Right atrium auricular region (tissue), 2 donors: ENCODE measurements at regions not wholly inside any gene's neighbourhood (a gene's known extent, or its start where the extent isn't known, plus 50 kb on each side); places are given as distances from the start of the nearest gene placed in this dataset.

Experiments
- DNase-seq: peaks from one replicate; pipeline ENCODE4 v3.0.0-alpha.2; 2019; ENCODE audit warnings: low spot score
- H3K27ac ChIP-seq, 2 donors: fragments of 200-600 bp; sonication (generic); 1 replicate in 1 of 2; 2 replicates in 1 of 2; pipeline ENCODE4 v1.5.1; 2016 to 2019
- H3K27me3 ChIP-seq, 2 donors: fragments of 200-600 bp; sonication (generic); one replicate each; pipeline versions ENCODE4 v1.5.1 to v1.6.0; 2017 to 2019
- H3K36me3 ChIP-seq: fragments of 200-600 bp; sonication (generic); one replicate; pipeline ENCODE4 v1.5.1; 2016
- H3K4me1 ChIP-seq, 2 donors: fragments of 200-600 bp; sonication (generic); one replicate each; pipeline versions ENCODE4 v1.5.1 to v1.6.0; 2017 to 2019
- H3K4me3 ChIP-seq, 2 donors: fragments of 200-600 bp; sonication (generic); 1 replicate in 1 of 2; 2 replicates in 1 of 2; pipeline ENCODE4 v1.5.1; 2017 to 2019; ENCODE audit warnings: mild to moderate bottlenecking in 1 of 2, moderate library complexity in 1 of 2
- H3K9me3 ChIP-seq, 2 donors: fragments of 200-600 bp; sonication (generic); one replicate each; pipeline ENCODE4 v1.5.1; 2019
- TF ChIP-seq, protein P1 (sequence below), 2 donors: fragments of 200-600 bp; sonication (generic); IDR thresholded peaks; one replicate each; pipeline ENCODE4 v1.5.1; 2019; ENCODE audit warnings: antibody characterized with exemption in 2 of 2

- no peak for DNase-seq
- H3K36me3 ChIP-seq: no peaks in the 10 kb centered on the region
- peak overlapping the region in 1 of 2 donors; percentile 60 for H3K27ac ChIP-seq
- TF ChIP-seq, protein P1, sequence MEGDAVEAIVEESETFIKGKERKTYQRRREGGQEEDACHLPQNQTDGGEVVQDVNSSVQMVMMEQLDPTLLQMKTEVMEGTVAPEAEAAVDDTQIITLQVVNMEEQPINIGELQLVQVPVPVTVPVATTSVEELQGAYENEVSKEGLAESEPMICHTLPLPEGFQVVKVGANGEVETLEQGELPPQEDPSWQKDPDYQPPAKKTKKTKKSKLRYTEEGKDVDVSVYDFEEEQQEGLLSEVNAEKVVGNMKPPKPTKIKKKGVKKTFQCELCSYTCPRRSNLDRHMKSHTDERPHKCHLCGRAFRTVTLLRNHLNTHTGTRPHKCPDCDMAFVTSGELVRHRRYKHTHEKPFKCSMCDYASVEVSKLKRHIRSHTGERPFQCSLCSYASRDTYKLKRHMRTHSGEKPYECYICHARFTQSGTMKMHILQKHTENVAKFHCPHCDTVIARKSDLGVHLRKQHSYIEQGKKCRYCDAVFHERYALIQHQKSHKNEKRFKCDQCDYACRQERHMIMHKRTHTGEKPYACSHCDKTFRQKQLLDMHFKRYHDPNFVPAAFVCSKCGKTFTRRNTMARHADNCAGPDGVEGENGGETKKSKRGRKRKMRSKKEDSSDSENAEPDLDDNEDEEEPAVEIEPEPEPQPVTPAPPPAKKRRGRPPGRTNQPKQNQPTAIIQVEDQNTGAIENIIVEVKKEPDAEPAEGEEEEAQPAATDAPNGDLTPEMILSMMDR (IDR thresholded peaks at IDR 0.05): no peak
- H3K27me3 ChIP-seq: no peaks in the 10 kb centered on the region
- peaks cover 0 to 38% of the 10 kb centered on the region in 2 donors for H3K4me1 ChIP-seq
- H3K9me3 ChIP-seq: no peaks in the 10 kb centered on the region
- no peak overlapping the region for H3K4me3 ChIP-seq
Measured at GRCh38 chr3:99504258-99504657, 134.1 kb upstream of the COL8A1 start.

GRCh38 chr3:99503350-99503749 lies 135.0 kb upstream of the COL8A1 start:
- Histone ChIP-seq H3K36me3 (no peaks in the 10 kb centered on the region), H3K9me3 (no peaks in the 10 kb centered on the region), H3K4me1 (peaks cover 0 to 35% of the 10 kb centered on the region in 2 donors), H3K27ac (peak overlapping the region; percentile 38 to 60), H3K27me3 (no peaks in the 10 kb centered on the region), H3K4me3 (no peak overlapping the region)
- DNase-seq: no peak
- TF ChIP-seq, protein P1 (IDR thresholded peaks at IDR 0.05): no peak

DNA sequence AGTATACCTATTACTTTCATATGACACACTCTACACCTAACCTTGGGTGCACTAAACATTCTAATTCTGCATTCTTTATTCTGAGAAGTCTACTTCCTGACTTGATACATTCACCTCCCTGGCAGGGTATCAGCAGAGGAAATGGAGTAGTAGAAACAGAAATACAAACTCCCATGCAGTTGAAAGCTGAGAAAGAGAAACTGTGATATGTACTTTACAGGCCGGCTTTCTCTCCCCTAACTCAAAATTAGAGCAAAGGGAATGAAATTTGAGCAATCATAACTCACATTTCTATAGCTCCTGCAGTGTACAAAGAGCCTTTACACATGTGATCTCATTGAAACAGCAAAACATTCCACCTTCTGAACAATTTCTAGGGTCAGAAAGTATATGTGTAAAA lies 135.5 kb upstream of the COL8A1 start:
- Histone ChIP-seq H3K27me3 (no peaks in the 10 kb centered on the region), H3K27ac (peak overlapping the region; percentile 38 to 60), H3K4me1 (peaks cover 0 to 31% of the 10 kb centered on the region in 2 donors), H3K4me3 (no peak overlapping the region), H3K9me3 (no peaks in the 10 kb centered on the region), H3K36me3 (no peaks in the 10 kb centered on the region)
- TF ChIP-seq, protein P1 (IDR thresholded peaks at IDR 0.05): no peak
- DNase-seq: no peak

DNA sequence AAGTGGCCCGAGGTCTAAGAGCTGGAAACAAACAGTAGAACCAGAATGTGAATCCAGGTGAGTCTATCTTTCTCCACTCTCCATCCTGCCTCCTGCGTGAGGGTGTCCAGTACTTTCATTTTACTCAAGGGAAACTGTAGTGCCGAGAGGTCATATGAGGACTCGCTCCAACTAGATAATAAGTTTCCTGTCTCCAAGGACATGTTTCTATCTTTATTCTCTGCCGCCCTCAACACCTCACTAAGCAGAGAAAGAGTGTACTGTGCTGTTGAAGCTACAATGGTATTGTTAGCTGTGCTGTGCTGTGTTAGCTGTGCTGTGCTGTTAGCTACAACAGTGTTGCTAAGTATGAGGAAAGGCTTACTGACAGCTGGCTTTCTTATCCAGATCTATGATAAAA lies 137.9 kb upstream of the COL8A1 start:
- peaks cover 0 to 31% of the 10 kb centered on the region in 2 donors for H3K4me1 ChIP-seq
- no peaks in the 10 kb centered on the region for H3K27me3 ChIP-seq
- TF ChIP-seq, protein P1 (IDR thresholded peaks at IDR 0.05): no peak
- H3K9me3 ChIP-seq: peaks cover 0 to 5% of the 10 kb centered on the region in 2 donors
- H3K27ac ChIP-seq: peak overlapping the region in 1 of 2 donors; percentile 12
- no peak overlapping the region for H3K4me3 ChIP-seq
- H3K36me3 ChIP-seq: no peaks in the 10 kb centered on the region
- no peak for DNase-seq

DNA sequence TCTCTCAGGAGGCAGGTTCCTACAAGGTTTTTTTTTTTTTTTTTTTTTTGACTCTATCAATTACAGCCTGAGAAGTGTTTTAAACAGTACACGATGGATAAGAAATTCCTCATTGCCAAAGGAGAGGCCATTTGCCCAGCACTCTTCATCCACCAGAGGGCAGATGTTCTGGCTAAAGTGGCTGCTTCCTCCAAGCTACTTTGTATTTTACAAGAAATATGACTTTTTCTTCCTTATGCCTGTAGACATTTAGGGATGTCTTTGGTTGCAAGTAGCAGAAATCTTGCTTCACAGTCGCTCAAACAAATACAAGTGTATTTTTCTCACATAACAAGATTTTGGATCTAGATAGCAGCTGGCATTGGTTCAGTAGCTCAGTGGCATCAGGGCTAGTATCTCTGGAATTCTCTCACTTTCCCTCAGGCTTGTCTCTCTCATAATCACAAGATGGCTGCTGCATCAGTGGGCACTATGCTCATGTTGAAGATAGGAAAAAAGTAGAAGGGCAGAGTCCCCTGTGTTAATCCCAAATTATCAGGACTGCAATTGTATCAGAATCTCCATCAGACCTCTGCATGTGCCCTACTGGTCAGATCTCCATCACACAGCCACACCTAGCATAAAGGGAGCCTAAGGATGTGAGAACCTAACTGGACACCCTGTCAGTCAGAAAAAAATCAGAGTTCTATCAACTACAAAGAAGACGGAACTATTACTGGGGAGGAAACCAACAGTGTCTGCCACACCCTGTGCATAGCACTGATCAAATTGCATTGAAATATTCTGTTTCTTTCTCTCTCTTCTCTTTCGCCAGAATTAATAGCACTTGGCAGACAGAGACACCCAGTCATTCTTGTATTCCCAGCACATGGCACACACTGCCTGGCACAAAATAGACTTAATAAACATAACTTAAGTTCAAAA lies 138.9 kb upstream of the COL8A1 start:
- Histone ChIP-seq H3K4me3 (no peak overlapping the region), H3K36me3 (no peaks in the 10 kb centered on the region), H3K9me3 (peaks cover 0 to 5% of the 10 kb centered on the region in 2 donors), H3K27ac (no peak overlapping the region), H3K27me3 (no peaks in the 10 kb centered on the region), H3K4me1 (peaks cover 0 to 31% of the 10 kb centered on the region in 2 donors)
- no peak for DNase-seq
- TF ChIP-seq, protein P1 (IDR thresholded peaks at IDR 0.05): peak; percentile 65 to 83
